ENCODE measurements at regions not wholly inside any gene's neighbourhood (a gene's known extent, or its start where the extent isn't known, plus 50 kb on each side); places are given as distances from the start of the nearest gene placed in this dataset.

GRCh38 chr5:29780401-29780800 lies 1413.1 kb upstream of the CDH6 start:
- no peak overlapping the region for H3K27ac ChIP-seq
- no peaks in the 10 kb centered on the region for H3K36me3 ChIP-seq
- no peaks in the 10 kb centered on the region for H3K27me3 ChIP-seq
- H3K4me3 ChIP-seq = no peak overlapping the region
- H3K4me1 ChIP-seq = no peaks in the 10 kb centered on the region
- no peak for DNase-seq (ENCODE audit: low spot score in 2 of 2)
- no peak for TF ChIP-seq POLR2AphosphoS5 (IDR thresholded peaks at IDR 0.05)
- no peak for TF ChIP-seq CTCF (IDR thresholded peaks at IDR 0.05)
- TF ChIP-seq POLR2A (IDR thresholded peaks at IDR 0.05) = no peak
- no peaks in the 10 kb centered on the region for H3K9me3 ChIP-seq
- intact Hi-C loops (cut with DNase I; ENCODE audit: low total_unique reads) = no loop called here

- intact Hi-C loops (cut with DNase I; ENCODE audit: low total_unique reads) = no loop called here
- H3K4me1 ChIP-seq = no peaks in the 10 kb centered on the region
- no peak overlapping the region for H3K27ac ChIP-seq
- H3K9me3 ChIP-seq = no peaks in the 10 kb centered on the region
- H3K4me3 ChIP-seq = no peak overlapping the region
- H3K36me3 ChIP-seq = no peaks in the 10 kb centered on the region
- DNase-seq (ENCODE audit: low spot score in 2 of 2) = no peak
- no peaks in the 10 kb centered on the region for H3K27me3 ChIP-seq
- TF ChIP-seq POLR2AphosphoS5 (IDR thresholded peaks at IDR 0.05) (no peak), CTCF (IDR thresholded peaks at IDR 0.05) (no peak), POLR2A (IDR thresholded peaks at IDR 0.05) (no peak)
These were observed 1414.3 kb upstream of the CDH6 start for GRCh38 chr5:29779141-29779540.

GRCh38 chr5:29777373-29777772 lies 1416.1 kb upstream of the CDH6 start:
- no peaks in the 10 kb centered on the region for H3K27me3 ChIP-seq
- H3K36me3 ChIP-seq = no peaks in the 10 kb centered on the region
- intact Hi-C loops (cut with DNase I; ENCODE audit: low total_unique reads) = no loop called here
- H3K4me1 ChIP-seq = no peaks in the 10 kb centered on the region
- H3K27ac ChIP-seq = no peak overlapping the region
- no peaks in the 10 kb centered on the region for H3K9me3 ChIP-seq
- DNase-seq (ENCODE audit: low spot score in 2 of 2) = no peak
- H3K4me3 ChIP-seq = no peak overlapping the region
- TF ChIP-seq CTCF (IDR thresholded peaks at IDR 0.05) (no peak), POLR2A (IDR thresholded peaks at IDR 0.05) (no peak), POLR2AphosphoS5 (IDR thresholded peaks at IDR 0.05) (no peak)

GRCh38 chr5:29770936-29771335 lies 1422.5 kb upstream of the CDH6 start:
- DNase-seq (ENCODE audit: low spot score in 2 of 2) = no peak
- Histone ChIP-seq H3K27me3 (no peaks in the 10 kb centered on the region), H3K4me3 (no peak overlapping the region), H3K9me3 (no peaks in the 10 kb centered on the region), H3K27ac (no peak overlapping the region), H3K4me1 (no peaks in the 10 kb centered on the region), H3K36me3 (no peaks in the 10 kb centered on the region)
- intact Hi-C loops (cut with DNase I; ENCODE audit: low total_unique reads) = no loop called here
- TF ChIP-seq POLR2AphosphoS5 (IDR thresholded peaks at IDR 0.05) = no peak

- Histone ChIP-seq H3K4me1 (no peaks in the 10 kb centered on the region), H3K4me3 (no peak overlapping the region), H3K27ac (no peak overlapping the region), H3K9me3 (no peaks in the 10 kb centered on the region), H3K36me3 (no peaks in the 10 kb centered on the region), H3K27me3 (no peaks in the 10 kb centered on the region)
- intact Hi-C loops (cut with DNase I; ENCODE audit: low total_unique reads) = no loop called here
- no peak for DNase-seq (ENCODE audit: low spot score in 2 of 2)
- TF ChIP-seq POLR2AphosphoS5 (IDR thresholded peaks at IDR 0.05) = no peak
- no peak for TF ChIP-seq POLR2A (IDR thresholded peaks at IDR 0.05)
- TF ChIP-seq CTCF (IDR thresholded peaks at IDR 0.05) = no peak
These were observed 1424.0 kb upstream of the CDH6 start for GRCh38 chr5:29769474-29769873.

GRCh38 chr5:29758986-29759421 lies 1434.5 kb upstream of the CDH6 start:
- Histone ChIP-seq H3K27ac (no peak overlapping the region), H3K4me3 (no peak overlapping the region), H3K36me3 (no peaks in the 10 kb centered on the region), H3K4me1 (no peaks in the 10 kb centered on the region), H3K27me3 (no peaks in the 10 kb centered on the region), H3K9me3 (peaks cover 6 to 9% of the 10 kb centered on the region in 2 donors)
- DNase-seq (ENCODE audit: low spot score in 2 of 2) = no peak
- intact Hi-C loops (cut with DNase I; ENCODE audit: low total_unique reads) = no loop called here
- TF ChIP-seq POLR2A (IDR thresholded peaks at IDR 0.05) = no peak
- no peak for TF ChIP-seq CTCF (IDR thresholded peaks at IDR 0.05)
- no peak for TF ChIP-seq POLR2AphosphoS5 (IDR thresholded peaks at IDR 0.05)
